ENCODE measurements at regions not wholly inside any gene's neighbourhood (a gene's known extent, or its start where the extent isn't known, plus 50 kb on each side); places are given as distances from the start of the nearest gene placed in this dataset.

- TF ChIP-seq CTCF (IDR thresholded peaks at IDR 0.05; ENCODE audit: insufficient read depth, low read depth, low read length): no peak
- no peak for TF ChIP-seq EZH2 (IDR thresholded peaks at IDR 0.05; ENCODE audit: insufficient read depth, low read length)
Measured at GRCh38 chr6:14478381-14479225, 361.0 kb downstream of the CD83 start.
